ENCODE measurements at regions not wholly inside any gene's neighbourhood (a gene's known extent, or its start where the extent isn't known, plus 50 kb on each side); places are given as distances from the start of the nearest gene placed in this dataset.

DNA sequence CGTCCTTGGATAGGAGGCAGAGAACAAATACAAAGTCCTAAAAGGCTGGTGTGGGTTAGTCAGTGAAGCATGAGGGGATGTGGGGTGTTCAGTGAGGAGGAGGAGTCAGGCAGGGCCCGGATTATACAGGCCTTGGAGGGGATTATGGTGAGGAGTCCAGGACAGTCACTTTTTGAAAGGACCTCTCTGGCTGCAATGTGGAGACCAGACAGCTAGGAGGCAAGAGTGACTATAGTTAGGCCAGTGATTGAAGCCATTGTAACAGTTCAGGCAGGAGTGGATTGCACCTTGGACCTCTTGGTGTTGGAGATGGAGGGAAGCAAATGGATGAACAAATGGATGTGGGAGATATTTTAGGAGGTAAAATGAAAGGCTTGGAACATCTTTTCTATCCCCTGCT, 115.8 kb downstream of the C1orf94 start:
- TF ChIP-seq CTCF (conservative IDR thresholded peaks at IDR 0.05; ENCODE audit: low read length), result no peak
- TF ChIP-seq EZH2phosphoT487 (IDR thresholded peaks at IDR 0.05; ENCODE audit: borderline replicate concordance, low read depth, low read length), result no peak

Data from OCI-LY7 (cell line).